ENCODE measurements at regions not wholly inside any gene's neighbourhood (a gene's known extent, or its start where the extent isn't known, plus 50 kb on each side); places are given as distances from the start of the nearest gene placed in this dataset.

DNA sequence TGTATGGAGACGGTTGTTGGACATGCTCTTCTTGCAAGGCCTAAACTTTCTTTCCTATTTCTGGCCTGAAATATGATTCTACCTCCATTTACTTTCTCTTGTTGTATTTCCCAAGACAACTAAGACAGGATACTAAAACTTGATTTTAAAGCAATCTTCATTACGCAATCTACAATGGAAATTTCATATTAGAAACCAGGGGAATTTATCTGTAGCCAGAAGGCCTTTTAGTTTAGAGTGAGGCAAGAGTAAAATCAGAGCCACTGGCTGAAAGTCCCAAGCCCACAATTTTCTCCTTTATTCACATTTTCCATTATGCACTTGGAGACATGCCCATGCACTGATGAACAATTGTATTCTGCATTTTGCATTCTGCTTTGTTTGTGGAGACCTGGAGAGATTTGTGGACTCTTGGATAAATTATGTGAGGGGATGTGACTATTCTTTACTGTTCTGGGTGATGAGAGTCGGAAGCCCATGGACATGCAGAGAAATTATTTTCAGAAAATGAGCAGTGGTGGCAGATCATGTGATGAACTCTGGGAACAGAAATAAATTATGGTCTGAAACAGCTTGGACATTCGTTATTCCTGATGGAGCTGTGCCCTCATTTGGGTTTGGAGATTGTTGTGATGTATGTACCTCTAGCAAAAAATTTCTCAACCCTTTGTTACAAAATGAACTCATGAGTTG lies 336.8 kb downstream of the SEC16B start:
- DNase-seq, result no peak

- DNase-seq, result no peak
Observed at GRCh38 chr1:177631770-177632169, 338.1 kb downstream of the SEC16B start.

- no peak for DNase-seq
Observed at GRCh38 chr1:177629526-177629925, 340.3 kb downstream of the SEC16B start.

DNA sequence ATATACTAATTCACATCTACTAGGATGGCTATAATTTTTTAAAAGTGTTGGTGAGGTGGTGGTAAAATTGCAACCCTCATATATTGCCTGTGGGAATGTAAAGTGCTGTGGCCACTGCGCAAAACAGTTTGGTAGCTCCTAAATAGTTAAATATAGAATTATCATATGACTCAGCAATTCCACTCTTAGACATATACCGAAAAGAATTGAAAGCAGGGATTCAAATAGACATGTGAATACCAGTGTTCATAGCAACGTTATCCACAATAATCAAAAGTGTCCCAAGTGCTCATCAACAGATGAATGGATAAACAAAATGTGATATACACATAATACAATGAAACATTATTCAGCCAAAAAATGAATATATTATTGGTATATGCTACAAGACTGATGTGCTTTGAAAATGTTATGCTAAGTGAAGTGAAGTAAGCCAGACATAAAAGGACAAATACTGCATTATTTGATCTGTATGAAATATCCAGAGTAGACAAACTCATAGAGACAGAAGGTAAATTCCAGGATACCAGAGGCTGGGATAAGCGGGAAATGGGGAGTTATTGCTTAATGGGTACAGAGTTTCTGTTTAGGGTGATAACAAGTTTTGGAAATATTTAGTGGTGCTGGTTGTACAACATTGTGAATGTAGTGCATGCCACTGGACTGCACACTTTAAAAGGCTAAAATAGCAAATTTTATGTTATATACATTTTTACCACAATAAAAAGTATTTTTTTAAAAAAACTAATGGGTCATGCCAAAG lies 342.5 kb downstream of the SEC16B start:
- DNase-seq, result no peak

- no peak for DNase-seq
Observed at GRCh38 chr1:177620636-177621190, 349.1 kb downstream of the SEC16B start.

GRCh38 chr1:177615251-177615650 lies 354.6 kb downstream of the SEC16B start:
- DNase-seq, result no peak

DNA sequence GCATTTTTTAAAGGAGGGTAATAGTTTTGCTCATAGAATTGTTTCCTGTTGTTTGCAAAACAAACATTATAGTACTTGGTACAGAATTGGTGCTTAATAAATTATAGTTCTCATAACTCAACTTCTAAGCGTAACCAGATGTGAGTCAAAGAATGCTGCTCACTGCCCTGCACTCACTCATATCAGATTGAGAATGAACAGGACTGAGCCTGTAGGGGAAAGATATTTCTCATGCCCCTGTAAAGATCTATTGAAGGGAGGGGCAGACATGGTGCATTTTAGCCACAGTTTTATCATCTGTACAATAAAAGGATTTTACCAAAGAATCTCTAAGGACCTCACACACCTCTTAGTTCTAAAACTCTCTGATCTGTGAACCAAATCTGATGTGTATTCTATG lies 358.5 kb downstream of the SEC16B start:
- no peak for DNase-seq

DNA sequence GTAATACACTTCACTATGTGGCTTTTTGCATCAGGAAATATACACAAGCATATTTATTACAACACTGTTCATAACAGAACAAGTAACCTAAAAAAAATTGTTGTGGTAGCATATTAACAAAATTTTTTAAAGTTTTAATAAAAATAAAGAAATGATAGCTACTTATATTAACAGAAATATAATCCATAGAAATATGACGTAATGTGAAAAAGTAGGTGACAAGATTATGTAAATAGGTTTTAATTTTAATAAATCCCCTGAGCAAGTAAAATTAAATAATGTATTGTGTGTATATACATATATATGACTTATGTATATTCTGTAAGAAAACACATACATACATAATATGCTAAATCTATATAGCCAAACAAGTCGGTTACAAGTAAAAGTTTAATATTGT lies 359.9 kb downstream of the SEC16B start:
- no peak for DNase-seq

DNA sequence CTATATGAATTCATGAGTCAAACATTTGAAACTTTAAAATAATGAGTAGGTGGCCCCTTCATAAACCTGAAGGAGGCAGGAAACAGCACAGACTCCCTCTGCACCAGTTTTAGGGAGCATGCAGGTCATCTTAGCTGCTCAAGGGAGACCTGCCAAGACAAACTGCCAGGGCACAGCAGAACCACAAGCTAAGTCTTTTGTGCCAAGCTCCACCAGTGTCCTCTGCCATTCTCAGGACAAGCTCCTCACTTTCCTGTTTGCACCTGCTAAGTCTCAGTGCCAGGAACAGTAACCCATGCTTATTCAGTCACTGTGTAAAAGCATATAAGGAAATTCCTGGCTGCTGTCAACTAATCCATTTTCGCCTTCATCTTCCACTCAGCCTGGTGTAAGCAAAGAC lies 368.9 kb downstream of the SEC16B start:
- no peak for DNase-seq

- no peak for DNase-seq
Observed at GRCh38 chr1:177600321-177600720, 369.5 kb downstream of the SEC16B start.

DNA sequence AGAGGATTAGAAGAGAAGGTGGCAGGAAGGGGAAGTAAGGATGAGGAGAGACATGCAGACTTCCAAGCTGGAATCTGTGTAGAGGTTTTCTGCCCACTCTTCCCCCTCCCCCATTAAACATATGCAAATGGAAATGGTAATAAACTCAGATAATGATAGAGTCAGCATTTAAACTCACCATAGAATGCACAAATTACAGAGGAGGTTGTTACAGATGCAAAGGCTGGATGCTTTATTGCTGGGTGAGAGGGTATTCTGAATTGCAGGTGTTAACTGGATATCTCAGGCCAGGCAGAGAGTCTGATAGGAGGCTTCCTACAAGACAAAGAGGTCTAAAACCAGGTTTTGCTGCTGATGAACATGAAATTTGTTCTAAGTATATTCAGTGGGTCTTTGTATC lies 372.5 kb downstream of the SEC16B start:
- DNase-seq, result no peak

GRCh38 chr1:177596485-177596884 lies 373.4 kb downstream of the SEC16B start:
- no peak for DNase-seq

DNA sequence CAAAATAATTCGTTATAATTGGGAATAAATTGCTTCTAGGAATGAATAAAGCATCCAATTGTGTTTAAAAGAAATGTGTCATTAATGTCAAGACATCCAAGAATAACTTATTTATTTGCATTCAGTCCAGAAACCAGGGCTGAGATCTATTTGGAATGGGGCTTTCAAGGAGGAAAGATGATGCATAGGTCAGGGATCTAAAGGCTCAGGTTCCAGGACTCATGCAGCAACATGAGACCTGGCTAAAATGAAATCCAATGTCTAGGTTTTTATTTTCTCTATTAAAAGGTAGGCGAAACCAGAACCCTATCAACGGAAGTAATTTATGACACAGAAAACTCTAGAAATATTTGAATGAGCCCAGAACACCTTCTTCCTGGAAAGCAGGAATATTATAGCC lies 376.8 kb downstream of the SEC16B start:
- DNase-seq, result no peak

- no peak for DNase-seq
Observed at GRCh38 chr1:177592624-177593023, 377.2 kb downstream of the SEC16B start.

DNA sequence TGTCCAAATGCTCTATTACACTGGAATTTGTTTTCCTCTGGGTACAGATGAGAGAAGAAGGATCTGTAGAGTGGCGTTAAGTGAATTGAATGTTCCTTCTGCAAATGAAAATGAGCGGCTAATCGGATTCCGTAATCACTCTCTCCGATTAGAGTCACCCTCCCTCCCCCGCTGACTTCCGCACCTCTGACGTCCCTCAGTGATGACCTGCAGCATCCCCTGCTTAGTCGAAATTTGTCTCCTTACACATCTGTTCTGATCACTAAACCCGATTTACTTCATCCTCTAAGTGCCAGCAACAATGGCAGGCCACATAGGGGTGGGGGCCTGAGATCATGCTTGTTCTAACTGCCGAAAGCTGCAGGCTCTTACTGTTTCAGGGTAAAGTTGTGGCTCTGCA lies 378.7 kb downstream of the SEC16B start:
- no peak for DNase-seq

DNA sequence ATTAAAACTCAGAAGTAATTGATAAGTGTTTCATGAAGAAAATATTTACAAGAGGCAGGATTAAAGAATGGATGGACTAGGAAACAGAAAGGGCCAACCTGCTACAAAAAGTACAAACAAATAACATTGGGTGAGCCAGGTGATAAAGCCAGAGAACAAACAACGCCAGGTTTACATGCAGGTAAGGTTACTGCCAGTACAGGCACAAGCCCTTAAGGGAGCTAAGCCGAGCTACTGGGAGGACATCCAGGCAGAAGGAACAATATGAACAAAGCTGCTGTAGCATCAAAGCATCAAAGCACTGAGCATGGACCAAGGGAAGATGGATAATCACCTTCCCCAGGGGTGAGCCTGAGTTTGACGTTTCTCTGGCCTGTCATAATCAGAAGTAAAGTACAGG lies 380.7 kb downstream of the SEC16B start:
- no peak for DNase-seq

DNA sequence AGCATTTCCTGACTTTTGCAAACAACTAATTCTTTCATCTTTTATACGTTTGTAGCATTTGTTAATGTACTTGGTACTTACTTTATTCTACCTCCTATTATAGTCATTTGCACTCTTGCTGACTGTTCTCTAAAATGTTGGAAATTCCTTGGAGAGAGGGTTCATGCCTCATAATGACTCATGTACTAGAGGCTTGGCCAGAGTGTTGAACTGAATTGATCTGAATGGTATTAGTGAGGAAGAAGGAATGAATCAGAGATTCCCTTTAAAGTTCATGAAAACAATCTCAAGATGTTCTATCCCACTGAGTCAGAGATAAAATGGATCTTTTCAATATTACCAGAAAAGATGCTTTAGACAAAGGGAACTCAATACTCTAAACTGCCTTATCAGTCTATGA lies 383.4 kb downstream of the SEC16B start:
- no peak for DNase-seq

GRCh38 chr1:177585302-177586220 lies 384.3 kb downstream of the SEC16B start:
- DNase-seq, result no peak

DNA sequence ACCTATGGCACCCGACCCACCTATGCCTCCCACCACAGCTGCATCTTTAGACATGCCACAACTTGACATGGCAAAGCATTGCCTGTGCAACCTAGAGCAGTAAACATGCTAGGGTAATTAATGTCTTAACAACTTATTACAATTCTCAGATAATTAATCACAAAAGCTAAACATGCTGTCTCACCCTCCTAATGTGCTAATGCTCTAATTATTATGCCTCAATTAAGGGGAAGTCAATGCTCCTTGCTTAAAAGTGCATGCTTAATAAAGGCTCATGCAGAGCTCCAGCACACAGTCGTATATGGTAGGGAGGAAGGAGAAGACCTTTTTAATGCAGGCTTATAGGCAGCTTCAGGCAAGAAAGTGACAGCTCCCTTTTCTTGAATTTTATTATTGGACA lies 396.0 kb downstream of the SEC16B start:
- DNase-seq, result no peak

DNA sequence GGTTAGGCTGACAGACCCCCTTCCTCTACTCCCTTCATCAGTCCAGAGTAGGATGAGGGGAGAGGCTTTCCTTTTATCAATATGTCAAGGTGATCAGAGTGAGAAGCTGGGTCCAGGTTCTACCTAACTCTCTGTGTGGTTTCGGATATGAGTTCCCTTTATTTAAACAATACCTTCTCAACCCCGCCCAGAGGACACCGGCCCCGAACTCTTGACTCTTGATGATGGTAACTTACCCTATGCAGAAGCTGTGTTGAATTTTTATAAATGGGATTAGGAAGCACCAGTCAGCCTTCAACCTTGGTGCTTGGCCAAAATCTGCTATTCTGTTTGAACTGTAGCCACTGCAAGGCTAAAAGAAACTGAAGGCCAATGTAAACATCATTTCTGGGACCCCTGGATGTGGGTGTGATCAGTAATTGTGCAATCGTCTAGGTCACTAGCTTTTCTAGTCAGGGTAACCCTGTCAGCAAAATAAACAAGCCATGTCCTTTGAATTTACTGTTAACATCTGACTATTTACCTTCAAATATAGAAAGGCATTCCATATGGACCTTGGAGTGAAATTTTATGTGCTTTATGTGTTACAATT lies 398.3 kb downstream of the SEC16B start:
- DNase-seq, result no peak

GRCh38 chr1:177571076-177571475 lies 398.8 kb downstream of the SEC16B start:
- DNase-seq, result no peak

DNA sequence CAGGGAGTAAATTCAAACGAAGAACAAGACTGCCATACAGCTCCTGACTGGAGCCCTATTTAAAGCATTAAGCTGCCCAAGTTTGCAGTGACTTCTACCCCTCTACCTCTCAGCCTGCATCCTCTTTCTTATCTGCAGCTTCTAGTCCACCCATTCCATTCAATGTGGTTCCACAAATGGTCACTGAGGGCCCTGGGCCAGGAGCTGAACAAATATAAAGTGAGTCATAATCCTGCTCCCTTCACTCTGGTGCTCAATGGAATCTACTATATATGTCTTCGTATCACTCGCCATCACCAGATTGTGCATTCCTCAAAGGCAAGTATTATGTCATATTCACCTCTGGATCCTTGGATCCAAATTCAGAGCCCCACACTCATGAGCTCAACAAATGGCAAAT lies 398.7 kb downstream of the BRINP2 start:
- no peak for DNase-seq

GRCh38 chr1:177568622-177569021 lies 397.9 kb downstream of the BRINP2 start:
- DNase-seq, result no peak

All from suppressor macrophage treated with lipopolysaccharide for 1 hour (primary cell).